ENCODE measurements at regions not wholly inside any gene's neighbourhood (a gene's known extent, or its start where the extent isn't known, plus 50 kb on each side); places are given as distances from the start of the nearest gene placed in this dataset.

GRCh38 chr13:30074431-30074830 lies 224.0 kb upstream of the UBL3 start:
- Mint-ChIP-seq H3K4me1 (ENCODE audit: low read depth) (no peaks in the 10 kb centered on the region), H3K27ac (no peak overlapping the region), H3K36me3 (ENCODE audit: low read depth) (no peaks in the 10 kb centered on the region), H3K27me3 (no peaks in the 10 kb centered on the region), H3K9me3 (no peaks in the 10 kb centered on the region), H3K4me3 (no peak overlapping the region)
- ChIA-PET CTCF (no interaction called here), POLR2A (no interaction called here)
- TF ChIP-seq, protein P1, sequence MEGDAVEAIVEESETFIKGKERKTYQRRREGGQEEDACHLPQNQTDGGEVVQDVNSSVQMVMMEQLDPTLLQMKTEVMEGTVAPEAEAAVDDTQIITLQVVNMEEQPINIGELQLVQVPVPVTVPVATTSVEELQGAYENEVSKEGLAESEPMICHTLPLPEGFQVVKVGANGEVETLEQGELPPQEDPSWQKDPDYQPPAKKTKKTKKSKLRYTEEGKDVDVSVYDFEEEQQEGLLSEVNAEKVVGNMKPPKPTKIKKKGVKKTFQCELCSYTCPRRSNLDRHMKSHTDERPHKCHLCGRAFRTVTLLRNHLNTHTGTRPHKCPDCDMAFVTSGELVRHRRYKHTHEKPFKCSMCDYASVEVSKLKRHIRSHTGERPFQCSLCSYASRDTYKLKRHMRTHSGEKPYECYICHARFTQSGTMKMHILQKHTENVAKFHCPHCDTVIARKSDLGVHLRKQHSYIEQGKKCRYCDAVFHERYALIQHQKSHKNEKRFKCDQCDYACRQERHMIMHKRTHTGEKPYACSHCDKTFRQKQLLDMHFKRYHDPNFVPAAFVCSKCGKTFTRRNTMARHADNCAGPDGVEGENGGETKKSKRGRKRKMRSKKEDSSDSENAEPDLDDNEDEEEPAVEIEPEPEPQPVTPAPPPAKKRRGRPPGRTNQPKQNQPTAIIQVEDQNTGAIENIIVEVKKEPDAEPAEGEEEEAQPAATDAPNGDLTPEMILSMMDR (IDR thresholded peaks at IDR 0.05), result no peak
- DNase-seq (no peak), ATAC-seq (no peak)
- intact Hi-C loops (cut with micrococcal nuclease), result no loop called here

DNA sequence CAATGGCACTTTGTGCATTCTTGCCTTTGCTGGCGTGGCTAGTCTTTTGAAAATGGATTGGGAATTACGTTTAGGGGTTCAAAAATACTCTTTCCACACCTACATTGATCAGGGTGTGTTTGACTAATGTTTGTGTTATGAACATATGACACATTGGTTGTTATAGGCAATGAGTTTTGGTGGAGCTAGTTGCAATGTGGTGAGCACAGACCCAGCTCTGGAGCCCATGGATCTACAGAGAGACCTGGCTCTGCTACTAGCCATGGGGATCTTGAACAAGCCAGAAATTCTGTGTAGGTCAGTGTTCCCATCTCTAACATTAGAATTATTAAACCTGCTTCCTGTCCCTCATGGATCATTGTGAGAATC lies 222.4 kb upstream of the UBL3 start:
- ATAC-seq (no peak), DNase-seq (no peak)
- Mint-ChIP-seq H3K27ac (no peak overlapping the region), H3K4me1 (ENCODE audit: low read depth) (no peaks in the 10 kb centered on the region), H3K36me3 (ENCODE audit: low read depth) (no peaks in the 10 kb centered on the region), H3K27me3 (no peaks in the 10 kb centered on the region), H3K4me3 (no peak overlapping the region), H3K9me3 (no peaks in the 10 kb centered on the region)
- CTCF ChIA-PET, result no interaction called here
- intact Hi-C loops (cut with micrococcal nuclease), result no loop called here
- TF ChIP-seq, protein P1 (IDR thresholded peaks at IDR 0.05), result no peak
- POLR2A ChIA-PET, result no interaction called here

GRCh38 chr13:30071969-30072817 lies 221.8 kb upstream of the UBL3 start:
- Mint-ChIP-seq H3K4me1 (ENCODE audit: low read depth) (no peaks in the 10 kb centered on the region), H3K27ac (no peak overlapping the region), H3K27me3 (no peaks in the 10 kb centered on the region), H3K36me3 (ENCODE audit: low read depth) (no peaks in the 10 kb centered on the region), H3K9me3 (no peaks in the 10 kb centered on the region), H3K4me3 (no peak overlapping the region)
- ATAC-seq (no peak), DNase-seq (no peak)
- TF ChIP-seq, protein P1 (IDR thresholded peaks at IDR 0.05), result no peak
- CTCF ChIA-PET, result no interaction called here
- intact Hi-C loops (cut with micrococcal nuclease), result no loop called here
- POLR2A ChIA-PET, result no interaction called here

GRCh38 chr13:30065181-30065580 lies 214.8 kb upstream of the UBL3 start:
- no peak for DNase-seq
- ChIA-PET POLR2A (no interaction called here), CTCF (no interaction called here)
- Mint-ChIP-seq H3K4me3 (no peak overlapping the region), H3K9me3 (no peaks in the 10 kb centered on the region), H3K27ac (no peak overlapping the region), H3K36me3 (ENCODE audit: low read depth) (no peaks in the 10 kb centered on the region), H3K27me3 (no peaks in the 10 kb centered on the region), H3K4me1 (ENCODE audit: low read depth) (no peaks in the 10 kb centered on the region)
- TF ChIP-seq, protein P1 (IDR thresholded peaks at IDR 0.05), result no peak
- no peak for ATAC-seq
- intact Hi-C loops (cut with micrococcal nuclease), result no loop called here

- ATAC-seq, result no peak
- intact Hi-C loops (cut with micrococcal nuclease), result no loop called here
- Mint-ChIP-seq H3K9me3 (no peaks in the 10 kb centered on the region), H3K27ac (no peak overlapping the region), H3K27me3 (no peaks in the 10 kb centered on the region), H3K36me3 (ENCODE audit: low read depth) (no peaks in the 10 kb centered on the region), H3K4me1 (ENCODE audit: low read depth) (no peaks in the 10 kb centered on the region), H3K4me3 (no peak overlapping the region)
- ChIA-PET CTCF (no interaction called here), POLR2A (interaction anchor here (0.6 kb wide), 1 partner anchor 217 kb away, joined by 3 read pairs; no protein-coding TSS in a partner anchor)
- DNase-seq, result no peak
- TF ChIP-seq, protein P1 (IDR thresholded peaks at IDR 0.05), result no peak
These were observed 213.5 kb upstream of the UBL3 start for GRCh38 chr13:30063892-30064291.

All from activated CD8-positive, alpha-beta T cell treated with anti-CD3 and anti-CD28 coated beads for 36 hours (primary cell).